Bronchial epithelial cell (primary cell): ENCODE measurements at regions not wholly inside any gene's neighbourhood (a gene's known extent, or its start where the extent isn't known, plus 50 kb on each side); places are given as distances from the start of the nearest gene placed in this dataset.

ENCODE experiments used
- DNase-seq: peaks from one replicate; pipeline ENCODE4 v3.0.0-alpha.2; 2010; ENCODE audit warnings: low read depth
- FAIRE-seq: peaks from 2 replicates; lab custom pipeline; 2011; peaks lifted over from hg19 to GRCh38; lab: Jason Lieb, UNC
- H3K27me3 ChIP-seq: 2 replicates; pipeline ENCODE4 v1.5.1; 2011; ENCODE audit warnings: low read length; ENCODE audit not compliant: control insufficient read depth, insufficient read depth
- H3K36me3 ChIP-seq: 2 replicates; pipeline ENCODE4 v1.5.1; 2011; ENCODE audit warnings: low read length; ENCODE audit not compliant: control insufficient read depth, insufficient read depth
- H3K4me3 ChIP-seq: 2 replicates; pipeline ENCODE4 v1.5.1; 2011; ENCODE audit warnings: mild to moderate bottlenecking, low read depth, low read length, control low read depth
- CTCF ChIP-seq: IDR thresholded peaks from 2 replicates; pipeline ENCODE4 v1.5.1; 2011; ENCODE audit warnings: mild to moderate bottlenecking, moderate library complexity, low read length, control low read depth, inconsistent platforms; ENCODE audit not compliant: insufficient read depth, severe bottlenecking

- FAIRE-seq, result no peak
- TF ChIP-seq CTCF, result no peak
- Histone ChIP-seq H3K36me3 (no peaks in the 10 kb centered on the region), H3K27me3 (no peaks in the 10 kb centered on the region), H3K4me3 (no peak overlapping the region)
- DNase-seq, result peak; percentile 24
Measured at GRCh38 chr7:126303926-126304325, 948.8 kb downstream of the GRM8 start.

GRCh38 chr7:126302639-126303038 is 950.1 kb downstream of the GRM8 start:
- FAIRE-seq (no peak), DNase-seq (no peak)
- H3K27me3 ChIP-seq, result no peaks in the 10 kb centered on the region
- H3K4me3 ChIP-seq, result no peak overlapping the region
- no peaks in the 10 kb centered on the region for H3K36me3 ChIP-seq
- TF ChIP-seq CTCF, result no peak

GRCh38 chr7:126286317-126286716 is 966.4 kb downstream of the GRM8 start:
- Histone ChIP-seq H3K4me3 (no peak overlapping the region), H3K36me3 (no peaks in the 10 kb centered on the region), H3K27me3 (no peaks in the 10 kb centered on the region)
- no peak for FAIRE-seq
- DNase-seq, result no peak
- no peak for TF ChIP-seq CTCF

- DNase-seq (no peak), FAIRE-seq (no peak)
- Histone ChIP-seq H3K27me3 (no peaks in the 10 kb centered on the region), H3K4me3 (no peak overlapping the region), H3K36me3 (no peaks in the 10 kb centered on the region)
- no peak for TF ChIP-seq CTCF
Measured at GRCh38 chr7:126236261-126236660, 1016.5 kb downstream of the GRM8 start.

GRCh38 chr7:126228356-126229061 is 1024.2 kb downstream of the GRM8 start:
- no peak overlapping the region for H3K4me3 ChIP-seq
- DNase-seq (no peak), FAIRE-seq (no peak)
- no peak for TF ChIP-seq CTCF
- no peaks in the 10 kb centered on the region for H3K27me3 ChIP-seq
- no peaks in the 10 kb centered on the region for H3K36me3 ChIP-seq

- FAIRE-seq (no peak), DNase-seq (no peak)
- Histone ChIP-seq H3K4me3 (no peak overlapping the region), H3K27me3 (no peaks in the 10 kb centered on the region), H3K36me3 (no peaks in the 10 kb centered on the region)
- no peak for TF ChIP-seq CTCF
Measured at GRCh38 chr7:126227643-126228042, 1025.1 kb downstream of the GRM8 start.
